GM21528 (cell line): ENCODE measurements at regions not wholly inside any gene's neighbourhood (a gene's known extent, or its start where the extent isn't known, plus 50 kb on each side); places are given as distances from the start of the nearest gene placed in this dataset.
A peak's percentile ranks its signal among the peaks of the same experiment; 100 is the strongest.

Experiments
- ATAC-seq: cut with Tn5 transposase; IDR thresholded peaks from one replicate; pipeline ENCODE4 v1.9.1; 2021; ENCODE audit warnings: mild to moderate bottlenecking, moderate library complexity; ENCODE audit not compliant: unreplicated experiment, low FRiP score

- ATAC-seq = no peak
Measured at GRCh38 chr4:110950731-110951130, 327.9 kb upstream of the PITX2 start.

- ATAC-seq = no peak
Measured at GRCh38 chr4:110953191-110953590, 330.3 kb upstream of the PITX2 start.

DNA sequence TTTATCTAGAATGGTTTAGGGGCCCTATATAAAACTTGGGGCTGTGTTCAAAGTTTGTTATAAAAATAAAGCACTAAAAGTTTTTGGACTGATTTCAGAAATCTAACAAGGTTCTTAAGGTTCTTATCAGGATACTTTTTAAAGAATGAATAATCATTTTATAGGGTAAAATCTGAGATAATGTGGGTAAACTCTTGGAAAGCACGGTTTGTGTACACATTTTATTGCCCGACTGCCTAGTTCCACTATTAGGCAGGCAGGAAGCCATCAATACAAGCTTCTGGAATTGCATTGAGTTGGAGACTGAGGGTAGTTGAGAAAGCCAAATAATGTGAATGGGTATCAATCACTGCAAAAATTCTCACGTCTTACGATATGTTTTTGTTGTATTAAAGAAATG is 331.0 kb upstream of the PITX2 start:
- ATAC-seq = no peak

GRCh38 chr4:110955748-110956147 is 332.9 kb upstream of the PITX2 start:
- no peak for ATAC-seq

DNA sequence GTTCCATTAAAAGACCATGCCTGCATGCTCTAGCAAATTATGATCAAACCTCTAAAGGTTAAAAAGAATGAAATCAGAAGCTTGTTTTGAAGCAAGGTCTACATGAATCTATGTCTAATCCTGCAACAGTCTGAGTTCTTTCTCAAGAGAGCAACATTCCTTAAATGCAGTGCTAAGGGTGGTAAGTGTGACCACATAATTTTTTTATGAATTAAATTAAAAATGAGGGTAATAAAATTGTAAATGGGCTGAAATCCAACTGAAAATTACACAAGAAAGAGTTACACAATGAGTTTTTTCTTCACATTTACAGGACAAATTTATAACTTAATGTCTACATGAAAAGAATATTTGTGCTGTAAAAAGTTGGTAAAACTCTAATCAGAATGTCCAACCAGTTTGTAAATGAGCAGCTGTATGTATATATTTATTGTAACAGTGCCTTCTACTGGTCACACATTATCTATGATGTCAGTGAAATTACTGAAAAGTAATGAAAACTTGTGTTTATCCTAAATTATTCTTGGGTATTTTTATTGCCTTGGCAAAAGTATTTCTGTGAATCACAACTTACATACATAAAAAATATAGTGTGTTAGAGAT is 336.3 kb upstream of the PITX2 start:
- ATAC-seq = no peak

DNA sequence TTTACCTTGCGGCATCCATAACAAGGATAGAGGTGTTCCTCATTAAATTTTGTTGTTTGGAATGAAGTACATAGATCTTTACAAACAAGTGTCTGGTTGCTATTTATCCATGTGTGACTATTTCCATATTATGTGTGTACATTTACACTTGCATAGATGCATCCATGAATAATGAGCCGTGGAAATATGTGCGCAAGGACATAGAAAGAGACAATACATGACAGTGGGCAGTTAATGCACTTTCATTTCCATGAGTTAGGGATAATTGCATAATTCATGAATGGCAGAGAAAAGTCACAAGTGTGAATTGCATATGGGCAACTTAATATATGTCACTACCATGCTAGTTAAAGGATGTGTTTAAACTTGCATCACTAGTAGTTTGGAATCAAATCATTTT is 338.2 kb upstream of the PITX2 start:
- ATAC-seq = no peak

DNA sequence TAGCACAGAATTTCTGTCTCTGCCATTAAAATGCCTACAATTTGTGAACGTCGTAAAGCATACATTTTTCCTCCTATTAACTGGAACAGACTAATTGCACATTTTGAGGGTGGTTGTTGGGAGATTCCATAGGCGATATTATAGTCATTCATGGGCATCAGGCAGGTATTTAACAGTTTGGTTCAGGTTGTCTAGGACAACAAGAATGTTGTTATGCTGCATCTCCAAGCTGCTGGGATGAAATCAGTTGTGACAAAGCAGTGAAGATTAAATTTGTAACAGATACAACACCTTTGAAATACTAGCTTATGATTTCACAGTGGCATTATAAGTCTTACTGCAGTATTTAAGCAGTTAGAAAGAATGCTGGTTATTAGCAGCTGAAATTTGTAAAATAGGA is 339.7 kb upstream of the PITX2 start:
- no peak for ATAC-seq

GRCh38 chr4:110963662-110964280 is 340.9 kb upstream of the PITX2 start:
- ATAC-seq = no peak

GRCh38 chr4:110967936-110968335 is 345.1 kb upstream of the PITX2 start:
- ATAC-seq = no peak

DNA sequence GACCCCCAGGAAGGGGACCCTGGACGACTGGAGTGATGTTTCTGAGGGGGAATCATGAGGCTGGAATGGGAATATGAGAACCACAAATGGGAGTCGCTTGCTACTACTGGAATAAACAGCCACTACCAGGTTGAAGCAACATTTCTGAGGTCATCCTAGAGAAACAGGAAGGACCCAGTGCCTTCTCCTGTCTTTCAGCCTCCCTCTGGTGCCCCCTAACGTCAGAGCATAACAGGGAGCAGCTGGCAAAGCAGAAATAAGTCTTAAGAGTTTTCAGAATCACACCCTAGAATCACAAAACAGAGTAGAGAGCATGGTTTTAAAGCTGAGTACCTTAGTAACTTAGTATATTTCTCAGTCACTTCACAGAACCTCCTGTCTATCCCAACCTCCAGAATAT is 347.8 kb upstream of the PITX2 start:
- ATAC-seq = peak; percentile 81

DNA sequence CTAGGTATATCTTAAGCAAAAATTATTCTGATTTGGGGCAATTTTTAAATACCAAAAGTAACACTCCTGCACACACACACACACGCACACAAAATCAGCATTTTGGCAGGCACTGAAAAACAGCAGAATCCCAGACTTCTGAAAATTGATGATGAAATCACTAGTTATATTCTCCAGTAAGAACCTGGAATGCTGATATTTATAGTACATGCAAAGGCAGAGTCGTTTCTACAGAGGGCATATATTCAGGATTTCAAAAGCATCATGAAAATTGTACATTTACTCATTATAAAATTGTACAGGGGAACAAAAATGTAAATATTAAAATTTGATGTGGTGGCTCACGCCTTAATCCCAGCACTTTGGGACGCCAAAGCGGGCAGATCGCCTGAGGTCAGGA is 352.5 kb upstream of the PITX2 start:
- no peak for ATAC-seq

- ATAC-seq = no peak
Measured at GRCh38 chr4:110977554-110977953, 354.7 kb upstream of the PITX2 start.

DNA sequence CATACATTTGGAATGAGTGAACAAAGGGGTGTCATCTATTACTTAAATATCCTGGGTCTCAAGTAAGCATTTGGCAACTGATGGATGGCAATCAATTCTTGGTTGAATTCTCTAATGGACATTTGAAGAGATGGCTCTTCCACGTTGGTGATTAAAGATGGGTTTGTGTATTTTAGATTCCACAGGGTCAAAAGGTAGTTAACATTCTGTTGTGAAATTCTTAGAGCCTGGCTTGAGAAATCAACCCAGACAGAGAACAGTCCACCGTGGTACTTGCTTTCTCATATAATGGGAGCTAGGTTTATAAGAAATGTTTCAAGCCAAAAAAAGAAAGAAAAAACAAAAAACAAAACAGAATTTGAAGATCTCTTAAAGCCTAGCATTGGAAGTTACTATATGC is 355.9 kb upstream of the PITX2 start:
- ATAC-seq = no peak

DNA sequence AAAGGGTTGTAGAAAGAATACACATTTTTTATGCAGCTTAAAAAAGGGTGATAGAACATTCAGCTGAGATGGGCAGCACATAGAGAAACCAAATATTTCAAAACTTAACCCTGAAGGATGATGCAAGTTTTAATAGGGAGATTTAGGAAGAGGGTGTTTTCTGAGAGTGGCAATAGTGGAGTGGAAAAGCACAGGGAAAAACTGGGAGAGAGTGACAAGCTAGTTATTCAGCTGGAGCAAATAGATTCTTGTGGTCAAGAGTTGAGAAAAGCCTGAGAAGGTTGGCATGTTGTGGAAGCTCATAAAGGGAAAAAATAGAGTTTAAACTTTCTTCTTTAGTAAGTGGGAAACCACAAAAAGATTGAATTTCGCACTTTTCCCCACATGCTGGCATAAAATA is 359.6 kb upstream of the PITX2 start:
- ATAC-seq = no peak

GRCh38 chr4:110988722-110989121 is 365.8 kb upstream of the PITX2 start:
- ATAC-seq = no peak

- no peak for ATAC-seq
Measured at GRCh38 chr4:110989125-110989524, 366.2 kb upstream of the PITX2 start.

GRCh38 chr4:110994781-110995180 is 371.9 kb upstream of the PITX2 start:
- no peak for ATAC-seq

DNA sequence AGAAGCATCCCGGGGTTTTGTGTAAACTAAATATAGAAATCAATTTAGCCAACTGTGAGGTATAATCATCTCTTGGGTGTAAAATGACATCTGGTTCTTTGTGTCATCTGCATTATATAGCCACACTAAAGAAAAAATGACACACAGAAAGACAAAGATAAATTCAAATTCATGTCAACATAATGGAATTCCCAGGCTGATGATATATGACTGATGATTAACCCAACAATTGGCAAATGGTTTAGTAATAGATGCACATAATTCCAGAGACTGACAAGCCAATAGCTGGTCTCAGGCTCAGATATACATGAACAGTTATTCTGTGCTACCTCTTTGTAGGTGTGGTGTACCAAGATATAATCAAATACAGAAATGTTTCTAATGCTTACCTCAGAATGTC is 375.4 kb upstream of the PITX2 start:
- ATAC-seq = no peak

GRCh38 chr4:111011458-111011857 is 388.6 kb upstream of the PITX2 start:
- ATAC-seq = no peak

DNA sequence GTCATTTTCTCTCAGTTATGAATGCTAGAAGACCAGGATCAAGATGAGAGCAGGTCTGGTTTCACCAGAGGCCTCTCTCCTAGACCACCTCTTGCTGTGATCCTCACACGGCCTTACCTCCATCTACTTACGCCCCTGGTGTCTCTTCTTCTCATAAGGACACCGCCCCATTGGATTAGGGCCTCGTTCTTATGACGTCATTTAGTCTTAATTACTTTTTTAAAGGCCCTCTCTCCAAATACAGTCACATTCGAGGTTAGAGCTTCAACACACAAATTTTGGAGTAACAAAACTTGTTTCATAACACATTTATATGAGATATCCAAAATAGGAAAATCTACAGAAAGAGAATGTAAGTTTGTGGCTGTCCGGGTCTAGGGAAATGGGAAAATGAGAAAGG is 391.0 kb upstream of the PITX2 start:
- no peak for ATAC-seq

- ATAC-seq = no peak
Measured at GRCh38 chr4:111014537-111014936, 391.7 kb upstream of the PITX2 start.

- ATAC-seq = no peak
Measured at GRCh38 chr4:111016416-111016815, 393.5 kb upstream of the PITX2 start.

DNA sequence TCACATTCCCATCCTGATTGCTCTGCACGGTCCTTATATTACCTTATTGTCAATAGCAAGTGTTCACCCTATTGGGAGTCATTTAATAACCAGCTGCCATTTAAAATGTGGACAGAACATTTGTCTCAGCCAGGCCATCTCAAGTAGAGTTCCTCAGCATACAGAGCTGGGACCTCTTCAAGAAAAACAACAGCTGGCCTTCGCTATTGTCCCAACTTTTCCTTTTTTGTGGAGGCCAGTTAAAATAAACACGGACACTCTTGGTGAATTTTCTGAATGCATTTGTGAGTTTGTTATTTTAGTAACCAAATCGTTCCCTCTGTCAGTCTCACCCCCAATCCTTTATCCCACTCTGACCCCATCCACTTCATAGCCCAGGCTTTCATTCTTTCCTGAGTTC is 395.3 kb upstream of the PITX2 start:
- ATAC-seq = no peak
